ENCODE measurements at regions not wholly inside any gene's neighbourhood (a gene's known extent, or its start where the extent isn't known, plus 50 kb on each side); places are given as distances from the start of the nearest gene placed in this dataset.
"Not testable (repeated sequence)": the region's sequence is repeated elsewhere in the genome, so short reads cannot be mapped to it uniquely, and the experiment has no call there.

DNA sequence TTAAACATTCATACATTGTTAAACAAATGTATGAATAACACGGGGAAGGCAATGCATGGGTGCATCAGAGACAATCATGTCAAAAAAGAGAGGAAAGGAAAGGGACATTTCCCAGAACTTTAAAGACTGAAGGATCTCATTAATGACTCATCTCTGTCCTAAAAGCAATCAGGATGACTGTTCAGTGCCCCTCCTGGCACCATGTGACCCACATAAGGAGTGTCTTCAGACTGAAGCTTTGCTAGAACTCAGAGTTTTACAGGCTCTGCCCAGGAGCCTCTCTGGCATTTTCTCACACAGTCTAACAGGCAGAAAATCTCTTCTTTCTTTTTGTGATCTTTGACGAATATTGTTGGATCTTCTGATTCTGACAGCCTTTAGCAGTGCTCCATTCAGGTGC, 315.3 kb downstream of the OTUD1 start:
- no peaks in the 10 kb centered on the region for H3K9me3 ChIP-seq (ENCODE audit: control insufficient read depth, insufficient read depth, low read length)
- no peak overlapping the region for H3K9ac ChIP-seq (ENCODE audit: low read depth, low read length)
- no peaks in the 10 kb centered on the region for H3K27me3 ChIP-seq (ENCODE audit: control insufficient read depth, insufficient read depth, low read length)
- no peaks in the 10 kb centered on the region for H3K36me3 ChIP-seq (ENCODE audit: control insufficient read depth, insufficient read depth, low read length)
- no peaks in the 10 kb centered on the region for H3K4me1 ChIP-seq (ENCODE audit: control insufficient read depth, insufficient read depth, low read length)
- H3K27ac ChIP-seq (ENCODE audit: low read depth, low read length): no peak overlapping the region
- no peak overlapping the region for H3K4me3 ChIP-seq (ENCODE audit: low read depth, low read length)

DNA sequence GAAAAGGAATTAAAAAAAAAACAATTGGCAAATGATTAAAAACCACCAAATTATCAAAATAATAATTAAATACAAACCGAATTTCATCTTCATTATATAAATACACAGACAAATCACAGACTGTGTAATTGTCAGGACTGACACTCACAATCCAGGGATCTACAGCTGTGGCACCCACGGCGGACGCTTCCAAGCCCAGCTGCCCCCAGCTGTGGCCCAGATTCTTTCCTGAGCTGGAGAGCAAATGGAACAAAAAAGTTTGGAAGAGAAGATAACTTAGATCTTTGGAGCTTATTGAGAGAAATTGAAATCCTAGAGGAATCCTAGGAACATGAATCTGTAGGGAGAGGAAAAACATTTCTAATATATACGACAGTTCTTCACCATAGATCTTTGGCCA, 316.1 kb downstream of the OTUD1 start:
- H3K4me3 ChIP-seq (ENCODE audit: low read depth, low read length): no peak overlapping the region
- no peak overlapping the region for H3K27ac ChIP-seq (ENCODE audit: low read depth, low read length)
- no peak overlapping the region for H3K9ac ChIP-seq (ENCODE audit: low read depth, low read length)
- H3K36me3 ChIP-seq (ENCODE audit: control insufficient read depth, insufficient read depth, low read length): no peaks in the 10 kb centered on the region
- H3K9me3 ChIP-seq (ENCODE audit: control insufficient read depth, insufficient read depth, low read length): no peaks in the 10 kb centered on the region
- no peaks in the 10 kb centered on the region for H3K4me1 ChIP-seq (ENCODE audit: control insufficient read depth, insufficient read depth, low read length)
- no peaks in the 10 kb centered on the region for H3K27me3 ChIP-seq (ENCODE audit: control insufficient read depth, insufficient read depth, low read length)

DNA sequence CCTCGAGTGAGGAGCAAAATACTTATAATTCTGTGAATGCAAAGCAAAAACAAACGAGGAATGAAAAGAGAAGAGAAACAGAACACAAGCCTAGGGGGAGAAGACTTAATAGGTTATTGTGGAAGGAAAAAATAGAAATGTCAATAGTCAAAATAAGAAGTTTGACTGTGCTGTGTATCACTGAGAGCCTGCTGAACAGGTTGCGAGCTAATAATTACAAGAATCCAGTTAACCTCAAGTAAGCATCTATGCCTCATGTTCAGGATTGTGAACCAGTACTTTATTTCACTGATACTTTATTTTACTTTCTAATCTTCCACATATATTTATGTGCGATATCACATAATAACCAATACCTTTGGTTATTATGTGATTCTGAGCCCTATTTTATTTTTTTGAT, 316.7 kb downstream of the OTUD1 start:
- Histone ChIP-seq H3K9ac (ENCODE audit: low read depth, low read length) (no peak overlapping the region), H3K27me3 (ENCODE audit: control insufficient read depth, insufficient read depth, low read length) (no peaks in the 10 kb centered on the region), H3K4me3 (ENCODE audit: low read depth, low read length) (no peak overlapping the region), H3K27ac (ENCODE audit: low read depth, low read length) (no peak overlapping the region), H3K9me3 (ENCODE audit: control insufficient read depth, insufficient read depth, low read length) (no peaks in the 10 kb centered on the region), H3K36me3 (ENCODE audit: control insufficient read depth, insufficient read depth, low read length) (no peaks in the 10 kb centered on the region), H3K4me1 (ENCODE audit: control insufficient read depth, insufficient read depth, low read length) (no peaks in the 10 kb centered on the region)

DNA sequence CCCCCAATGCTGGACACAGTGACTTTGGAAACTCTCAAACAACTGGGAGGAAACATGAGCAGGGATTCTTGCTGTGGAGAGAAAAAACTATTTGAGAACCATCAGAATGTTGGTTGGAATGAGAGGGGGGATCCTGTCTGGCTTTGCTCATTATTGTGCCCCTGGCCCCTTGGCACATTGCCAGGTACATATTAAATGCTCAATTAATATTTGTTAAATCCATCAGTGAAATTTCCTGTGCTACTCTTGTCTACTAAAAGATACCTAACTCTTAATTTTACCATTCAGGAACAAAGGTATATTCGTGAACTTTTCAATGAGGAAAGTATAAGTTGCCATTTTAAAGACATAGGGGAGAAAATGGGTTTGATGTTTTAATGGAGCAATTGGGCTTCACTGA, 329.4 kb downstream of the OTUD1 start:
- no peak overlapping the region for H3K9ac ChIP-seq (ENCODE audit: low read depth, low read length)
- no peaks in the 10 kb centered on the region for H3K9me3 ChIP-seq (ENCODE audit: control insufficient read depth, insufficient read depth, low read length)
- no peaks in the 10 kb centered on the region for H3K27me3 ChIP-seq (ENCODE audit: control insufficient read depth, insufficient read depth, low read length)
- H3K4me3 ChIP-seq (ENCODE audit: low read depth, low read length): no peak overlapping the region
- no peaks in the 10 kb centered on the region for H3K36me3 ChIP-seq (ENCODE audit: control insufficient read depth, insufficient read depth, low read length)
- no peak overlapping the region for H3K27ac ChIP-seq (ENCODE audit: low read depth, low read length)
- H3K4me1 ChIP-seq (ENCODE audit: control insufficient read depth, insufficient read depth, low read length): no peaks in the 10 kb centered on the region

DNA sequence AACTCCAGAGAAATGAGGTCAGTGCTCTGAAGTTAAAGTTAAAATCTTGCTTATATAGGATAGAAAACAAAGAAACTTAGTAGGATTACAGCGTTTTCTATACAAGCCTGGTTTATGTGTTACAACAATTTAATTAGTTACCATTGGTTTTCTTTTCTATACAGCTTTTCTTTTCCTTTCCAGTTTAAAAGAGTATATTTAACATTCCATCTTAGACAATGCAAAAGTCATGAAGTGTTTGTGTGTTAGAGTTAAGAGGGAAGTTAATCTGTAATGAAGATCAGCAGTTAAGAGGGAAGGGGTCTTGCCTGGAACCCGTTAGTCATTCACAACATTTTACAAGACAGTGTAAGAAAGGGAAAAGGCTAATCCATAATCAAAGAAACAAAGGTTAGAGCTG, 338.3 kb downstream of the OTUD1 start:
- no peaks in the 10 kb centered on the region for H3K4me1 ChIP-seq (ENCODE audit: control insufficient read depth, insufficient read depth, low read length)
- no peaks in the 10 kb centered on the region for H3K9me3 ChIP-seq (ENCODE audit: control insufficient read depth, insufficient read depth, low read length)
- H3K36me3 ChIP-seq (ENCODE audit: control insufficient read depth, insufficient read depth, low read length): no peaks in the 10 kb centered on the region
- no peak overlapping the region for H3K27ac ChIP-seq (ENCODE audit: low read depth, low read length)
- H3K9ac ChIP-seq (ENCODE audit: low read depth, low read length): no peak overlapping the region
- H3K27me3 ChIP-seq (ENCODE audit: control insufficient read depth, insufficient read depth, low read length): no peaks in the 10 kb centered on the region
- no peak overlapping the region for H3K4me3 ChIP-seq (ENCODE audit: low read depth, low read length)

DNA sequence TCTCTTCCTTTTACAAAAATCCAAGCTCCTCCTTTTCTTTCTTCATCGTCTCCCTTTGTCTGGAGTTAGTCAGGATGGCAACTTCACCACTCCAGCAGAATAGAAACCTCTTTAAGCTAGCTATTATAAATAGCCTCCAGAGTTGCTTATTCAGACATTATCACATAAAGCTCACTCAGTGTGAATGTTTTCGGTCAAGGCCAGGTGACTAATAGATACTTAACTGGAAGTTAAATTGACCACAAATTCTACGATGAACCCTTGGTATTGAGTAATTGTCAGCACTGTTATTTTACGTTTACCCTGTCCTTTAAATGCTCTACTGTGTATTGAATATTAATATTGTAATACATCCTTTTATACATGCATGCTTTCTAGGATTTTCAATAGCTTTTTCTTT, 340.4 kb downstream of the OTUD1 start:
- no peaks in the 10 kb centered on the region for H3K27me3 ChIP-seq (ENCODE audit: control insufficient read depth, insufficient read depth, low read length)
- H3K9ac ChIP-seq (ENCODE audit: low read depth, low read length): no peak overlapping the region
- H3K4me1 ChIP-seq (ENCODE audit: control insufficient read depth, insufficient read depth, low read length): no peaks in the 10 kb centered on the region
- no peaks in the 10 kb centered on the region for H3K9me3 ChIP-seq (ENCODE audit: control insufficient read depth, insufficient read depth, low read length)
- no peak overlapping the region for H3K4me3 ChIP-seq (ENCODE audit: low read depth, low read length)
- no peaks in the 10 kb centered on the region for H3K36me3 ChIP-seq (ENCODE audit: control insufficient read depth, insufficient read depth, low read length)
- no peak overlapping the region for H3K27ac ChIP-seq (ENCODE audit: low read depth, low read length)

DNA sequence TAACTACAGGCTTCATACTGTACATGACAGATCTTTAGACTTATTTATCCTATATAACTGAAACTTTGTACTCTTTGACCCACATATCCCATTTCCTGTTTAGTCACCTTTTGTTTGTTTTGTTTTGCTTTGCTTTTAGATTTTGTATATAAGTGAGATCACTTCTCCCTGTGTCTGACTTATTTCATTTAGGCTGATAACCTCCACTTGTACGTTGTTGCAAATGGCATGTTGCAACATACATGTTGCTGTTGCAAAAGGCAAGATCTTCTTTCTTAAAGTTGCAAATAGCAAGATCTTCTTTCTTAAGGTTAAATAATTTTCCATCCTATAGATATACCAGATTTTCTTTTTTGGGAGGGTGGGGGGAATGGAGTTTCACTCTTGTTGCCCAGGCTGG, 341.5 kb downstream of the OTUD1 start:
- Histone ChIP-seq H3K27me3 (ENCODE audit: control insufficient read depth, insufficient read depth, low read length) (no peaks in the 10 kb centered on the region), H3K9me3 (ENCODE audit: control insufficient read depth, insufficient read depth, low read length) (no peaks in the 10 kb centered on the region), H3K27ac (ENCODE audit: low read depth, low read length) (no peak overlapping the region), H3K4me1 (ENCODE audit: control insufficient read depth, insufficient read depth, low read length) (no peaks in the 10 kb centered on the region), H3K9ac (ENCODE audit: low read depth, low read length) (no peak overlapping the region), H3K4me3 (ENCODE audit: low read depth, low read length) (no peak overlapping the region), H3K36me3 (ENCODE audit: control insufficient read depth, insufficient read depth, low read length) (no peaks in the 10 kb centered on the region)

DNA sequence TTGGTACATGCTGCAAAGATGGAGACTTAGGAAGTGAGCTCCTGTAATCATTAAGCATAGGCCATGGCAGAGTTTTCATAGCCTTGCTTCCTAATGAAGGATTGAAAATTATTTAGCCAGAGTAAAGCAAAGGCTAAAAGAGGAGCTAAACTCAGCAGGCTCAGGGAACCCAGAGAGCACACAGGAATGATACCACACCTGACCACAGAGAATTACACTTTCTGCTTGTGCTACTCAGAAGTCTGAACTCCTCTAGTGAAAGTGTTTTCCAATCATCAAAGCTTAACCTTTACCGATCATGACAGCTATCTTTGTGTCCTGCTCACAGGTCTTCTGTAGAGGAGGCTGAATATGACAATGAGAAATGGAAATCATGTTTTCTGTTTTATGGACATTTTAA, 347.7 kb downstream of the OTUD1 start:
- H3K27ac ChIP-seq (ENCODE audit: low read depth, low read length): no peak overlapping the region
- H3K9me3 ChIP-seq (ENCODE audit: control insufficient read depth, insufficient read depth, low read length): no peaks in the 10 kb centered on the region
- no peaks in the 10 kb centered on the region for H3K27me3 ChIP-seq (ENCODE audit: control insufficient read depth, insufficient read depth, low read length)
- H3K9ac ChIP-seq (ENCODE audit: low read depth, low read length): no peak overlapping the region
- H3K4me1 ChIP-seq (ENCODE audit: control insufficient read depth, insufficient read depth, low read length): no peaks in the 10 kb centered on the region; the same call in 1 of the 2 replicates
- H3K4me3 ChIP-seq (ENCODE audit: low read depth, low read length): no peak overlapping the region
- no peaks in the 10 kb centered on the region for H3K36me3 ChIP-seq (ENCODE audit: control insufficient read depth, insufficient read depth, low read length)

DNA sequence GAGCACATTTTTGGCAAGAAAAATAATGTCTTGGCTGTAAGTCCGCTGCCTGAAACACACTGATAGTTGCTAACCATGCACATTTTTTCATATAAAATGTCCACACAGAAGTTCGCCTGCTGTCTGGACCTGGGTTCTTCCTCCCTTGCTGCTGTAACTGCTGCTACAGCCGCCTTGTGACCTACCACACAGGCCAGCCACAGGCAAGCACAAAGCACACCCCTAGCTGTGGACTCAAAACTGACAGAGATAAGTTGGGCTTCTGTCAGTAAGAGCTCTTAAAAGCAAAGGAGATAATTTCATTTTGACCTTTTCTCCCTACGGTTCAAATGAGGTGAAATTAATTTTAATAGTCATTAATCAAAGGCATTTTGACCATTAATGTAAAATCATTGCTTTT, 354.7 kb downstream of the OTUD1 start:
- Histone ChIP-seq H3K36me3 (ENCODE audit: control insufficient read depth, insufficient read depth, low read length) (no peaks in the 10 kb centered on the region), H3K9ac (ENCODE audit: low read depth, low read length) (no peak overlapping the region), H3K9me3 (ENCODE audit: control insufficient read depth, insufficient read depth, low read length) (no peaks in the 10 kb centered on the region), H3K27ac (ENCODE audit: low read depth, low read length) (no peak overlapping the region), H3K4me3 (ENCODE audit: low read depth, low read length) (no peak overlapping the region), H3K4me1 (ENCODE audit: control insufficient read depth, insufficient read depth, low read length) (no peaks in the 10 kb centered on the region; the same call in 1 of the 2 replicates), H3K27me3 (ENCODE audit: control insufficient read depth, insufficient read depth, low read length) (no peaks in the 10 kb centered on the region)

DNA sequence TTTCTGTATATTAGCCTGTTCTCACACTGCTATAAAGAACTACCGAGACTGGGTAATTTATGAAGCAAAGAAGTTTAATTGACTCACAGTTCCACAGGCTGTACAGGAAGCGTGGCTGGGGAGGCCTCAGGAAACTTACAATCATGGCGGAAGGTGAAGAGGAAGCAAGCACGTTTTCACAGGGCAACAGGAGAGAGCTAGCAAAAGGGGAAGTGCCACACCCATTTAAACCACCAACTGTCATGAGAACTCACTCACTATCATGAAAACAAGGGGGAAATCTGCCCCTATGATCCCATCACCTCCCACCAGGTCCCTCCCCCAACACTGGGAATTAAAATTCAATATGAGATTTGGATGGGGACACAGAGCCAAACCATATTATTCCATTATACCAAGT, 358.6 kb downstream of the OTUD1 start:
- H3K9ac ChIP-seq (ENCODE audit: low read depth, low read length); H3K4me3 ChIP-seq (ENCODE audit: low read depth, low read length); H3K27me3 ChIP-seq (ENCODE audit: control insufficient read depth, insufficient read depth, low read length); H3K4me1 ChIP-seq (ENCODE audit: control insufficient read depth, insufficient read depth, low read length); H3K36me3 ChIP-seq (ENCODE audit: control insufficient read depth, insufficient read depth, low read length); H3K27ac ChIP-seq (ENCODE audit: low read depth, low read length); H3K9me3 ChIP-seq (ENCODE audit: control insufficient read depth, insufficient read depth, low read length): not testable (repeated sequence)

DNA sequence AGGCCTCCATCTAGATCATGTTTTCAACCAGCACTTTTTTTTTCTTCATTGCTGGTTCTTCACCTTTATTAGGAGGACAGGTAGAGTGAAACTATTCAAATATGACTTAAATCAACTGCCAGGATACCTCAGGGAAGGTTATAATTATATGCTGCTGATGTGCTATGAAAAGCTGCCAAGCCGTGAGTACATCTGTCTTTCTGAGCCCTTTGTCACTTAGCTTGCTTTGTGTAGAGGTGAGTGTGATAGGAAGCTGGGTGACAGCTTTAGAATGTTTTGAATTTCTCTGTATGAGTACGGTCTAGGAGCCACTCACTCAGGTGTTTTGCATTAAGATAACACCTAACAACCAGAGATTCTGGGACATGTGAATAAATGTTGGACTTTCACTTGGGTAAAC, 365.2 kb downstream of the OTUD1 start:
- H3K4me3 ChIP-seq (ENCODE audit: low read depth, low read length): no peak overlapping the region
- no peaks in the 10 kb centered on the region for H3K36me3 ChIP-seq (ENCODE audit: control insufficient read depth, insufficient read depth, low read length)
- no peaks in the 10 kb centered on the region for H3K27me3 ChIP-seq (ENCODE audit: control insufficient read depth, insufficient read depth, low read length)
- no peaks in the 10 kb centered on the region for H3K4me1 ChIP-seq (ENCODE audit: control insufficient read depth, insufficient read depth, low read length)
- H3K27ac ChIP-seq (ENCODE audit: low read depth, low read length): no peak overlapping the region
- no peak overlapping the region for H3K9ac ChIP-seq (ENCODE audit: low read depth, low read length)
- no peaks in the 10 kb centered on the region for H3K9me3 ChIP-seq (ENCODE audit: control insufficient read depth, insufficient read depth, low read length)

DNA sequence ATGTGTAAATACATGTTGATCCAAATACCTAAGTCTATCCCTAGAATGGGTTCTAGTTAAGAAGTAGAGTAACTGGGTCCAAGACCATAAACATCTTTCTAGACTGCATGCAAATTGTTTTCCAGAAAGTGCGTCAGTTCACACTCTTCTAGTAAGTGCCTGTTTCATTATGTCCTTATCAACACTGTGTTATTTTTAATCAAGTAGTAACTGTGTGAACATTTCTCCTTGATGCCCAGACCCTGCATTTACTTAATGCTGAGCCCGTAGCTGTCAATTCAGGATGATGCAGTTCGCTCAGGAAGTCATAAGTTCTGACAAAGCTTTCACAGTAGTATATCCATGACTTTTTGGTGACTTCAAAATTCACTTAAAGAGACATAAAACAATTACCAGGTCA, 374.8 kb downstream of the OTUD1 start:
- Histone ChIP-seq H3K9ac (ENCODE audit: low read depth, low read length) (no peak overlapping the region), H3K27ac (ENCODE audit: low read depth, low read length) (no peak overlapping the region), H3K4me3 (ENCODE audit: low read depth, low read length) (no peak overlapping the region), H3K36me3 (ENCODE audit: control insufficient read depth, insufficient read depth, low read length) (no peaks in the 10 kb centered on the region), H3K4me1 (ENCODE audit: control insufficient read depth, insufficient read depth, low read length) (peaks cover 7% of the 10 kb centered on the region; the same call in 1 of the 2 replicates), H3K27me3 (ENCODE audit: control insufficient read depth, insufficient read depth, low read length) (no peaks in the 10 kb centered on the region), H3K9me3 (ENCODE audit: control insufficient read depth, insufficient read depth, low read length) (no peaks in the 10 kb centered on the region)
